ENCODE measurements at regions not wholly inside any gene's neighbourhood (a gene's known extent, or its start where the extent isn't known, plus 50 kb on each side); places are given as distances from the start of the nearest gene placed in this dataset.

DNA sequence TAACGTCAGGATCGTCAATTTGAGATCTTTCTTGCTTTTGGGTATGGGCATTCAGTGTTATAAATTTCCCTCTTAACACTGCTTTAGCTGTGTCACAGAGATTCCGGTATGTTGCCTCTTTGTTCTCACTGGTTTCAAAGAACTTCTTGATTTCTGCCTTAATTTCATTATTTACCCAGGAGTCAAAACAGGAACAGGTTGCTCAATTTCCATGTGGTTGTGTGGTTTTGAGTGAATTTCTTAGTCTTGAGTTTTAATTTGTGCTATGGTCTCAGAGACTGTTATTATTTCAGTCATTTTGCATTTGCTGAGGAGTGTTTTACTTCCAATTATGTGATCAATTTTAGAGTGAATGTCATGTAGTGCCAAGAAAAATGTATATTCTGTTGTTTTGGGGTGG, 153.1 kb downstream of the PCDH17 start:
- intact Hi-C loops (cut with DNase I): no loop called here
- no peak overlapping the region for H3K4me3 ChIP-seq
- H3K27me3 ChIP-seq (replicated peaks; ENCODE audit: insufficient read depth): no peaks in the 10 kb centered on the region
- no peak for DNase-seq (ENCODE audit: low spot score)
- no peak for TF ChIP-seq POLR2AphosphoS5 (IDR thresholded peaks at IDR 0.05)
- TF ChIP-seq POLR2A (IDR thresholded peaks at IDR 0.05): no peak
- no peak for TF ChIP-seq CTCF (IDR thresholded peaks at IDR 0.05)
- H3K4me1 ChIP-seq (replicated peaks): no peaks in the 10 kb centered on the region
- 84% methylated on average over 3 of the region's 3 CpGs for WGBS
- no peak overlapping the region for H3K27ac ChIP-seq
- no peaks in the 10 kb centered on the region for H3K9me3 ChIP-seq
- H3K36me3 ChIP-seq: no peaks in the 10 kb centered on the region

- H3K27ac ChIP-seq: no peak overlapping the region
- H3K36me3 ChIP-seq: no peaks in the 10 kb centered on the region
- no peaks in the 10 kb centered on the region for H3K9me3 ChIP-seq
- TF ChIP-seq POLR2A (IDR thresholded peaks at IDR 0.05): no peak
- TF ChIP-seq POLR2AphosphoS5 (IDR thresholded peaks at IDR 0.05): no peak
- no peak for TF ChIP-seq CTCF (IDR thresholded peaks at IDR 0.05)
- DNase-seq (ENCODE audit: low spot score): no peak
- H3K27me3 ChIP-seq (replicated peaks; ENCODE audit: insufficient read depth): no peaks in the 10 kb centered on the region
- intact Hi-C loops (cut with DNase I): no loop called here
- no peak overlapping the region for H3K4me3 ChIP-seq
- H3K4me1 ChIP-seq (replicated peaks): no peaks in the 10 kb centered on the region
- WGBS: 83% methylated on average over 14 of the region's 16 CpGs
Observed at GRCh38 chr13:57787058-57787791, 155.7 kb downstream of the PCDH17 start.

GRCh38 chr13:57799624-57800023, 168.1 kb downstream of the PCDH17 start:
- Histone ChIP-seq H3K9me3 (no peaks in the 10 kb centered on the region), H3K4me1 (replicated peaks) (no peaks in the 10 kb centered on the region), H3K27me3 (replicated peaks; ENCODE audit: insufficient read depth) (no peaks in the 10 kb centered on the region), H3K27ac (no peak overlapping the region), H3K4me3 (no peak overlapping the region), H3K36me3 (no peaks in the 10 kb centered on the region)
- WGBS: 29% methylated on average over 3 of the region's 3 CpGs
- intact Hi-C loops (cut with DNase I): no loop called here
- no peak for DNase-seq (ENCODE audit: low spot score)
- TF ChIP-seq POLR2A (IDR thresholded peaks at IDR 0.05) (no peak), POLR2AphosphoS5 (IDR thresholded peaks at IDR 0.05) (no peak), CTCF (IDR thresholded peaks at IDR 0.05) (no peak)

- Histone ChIP-seq H3K9me3 (no peaks in the 10 kb centered on the region), H3K4me1 (replicated peaks) (no peaks in the 10 kb centered on the region), H3K4me3 (no peak overlapping the region), H3K27me3 (replicated peaks; ENCODE audit: insufficient read depth) (no peaks in the 10 kb centered on the region), H3K27ac (no peak overlapping the region), H3K36me3 (no peaks in the 10 kb centered on the region)
- TF ChIP-seq CTCF (IDR thresholded peaks at IDR 0.05) (no peak), POLR2AphosphoS5 (IDR thresholded peaks at IDR 0.05) (no peak), POLR2A (IDR thresholded peaks at IDR 0.05) (no peak)
- WGBS: 86% methylated on average over 2 of the region's 2 CpGs
- intact Hi-C loops (cut with DNase I): no loop called here
- DNase-seq (ENCODE audit: low spot score): no peak
Observed at GRCh38 chr13:57813651-57814050, 182.1 kb downstream of the PCDH17 start.

DNA sequence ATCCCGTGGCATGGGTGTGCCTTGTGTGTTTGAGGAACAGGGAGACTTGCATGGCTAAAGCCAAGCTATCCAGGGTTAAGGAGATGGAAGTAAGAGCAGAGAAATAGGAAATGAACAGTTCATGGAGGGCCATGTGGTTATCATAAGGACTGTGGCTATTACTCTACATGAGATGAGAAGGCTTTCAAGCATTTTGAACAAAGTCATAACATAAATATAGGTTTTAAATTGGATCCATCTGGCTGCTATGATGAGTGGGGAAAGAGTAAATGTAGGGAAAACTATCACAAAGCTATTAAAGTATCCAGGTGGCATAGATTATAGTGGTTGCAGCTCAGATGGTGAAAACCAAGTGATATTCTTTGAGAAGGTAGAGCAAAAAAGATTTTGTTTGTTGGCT, 184.1 kb downstream of the PCDH17 start:
- DNase-seq (ENCODE audit: low spot score): no peak
- Histone ChIP-seq H3K36me3 (no peaks in the 10 kb centered on the region), H3K4me3 (no peak overlapping the region), H3K9me3 (no peaks in the 10 kb centered on the region), H3K27me3 (replicated peaks; ENCODE audit: insufficient read depth) (no peaks in the 10 kb centered on the region), H3K27ac (no peak overlapping the region), H3K4me1 (replicated peaks) (no peaks in the 10 kb centered on the region)
- TF ChIP-seq POLR2A (IDR thresholded peaks at IDR 0.05) (no peak), POLR2AphosphoS5 (IDR thresholded peaks at IDR 0.05) (no peak), CTCF (IDR thresholded peaks at IDR 0.05) (no peak)
- 86% methylated on average over 1 of the region's 1 CpG for WGBS
- intact Hi-C loops (cut with DNase I): no loop called here

Measured in prostate gland (tissue), 2 donors.